Glutamatergic neuron (in vitro differentiated cells): ENCODE measurements at regions not wholly inside any gene's neighbourhood (a gene's known extent, or its start where the extent isn't known, plus 50 kb on each side); places are given as distances from the start of the nearest gene placed in this dataset.

Experiments
- DNase-seq: peaks from one replicate; pipeline ENCODE4 v3.0.0; 2022
- H3K27ac Mint-ChIP-seq: one replicate; pipeline ENCODE4 v1.8.0; 2020; ENCODE audit warnings: mild to moderate bottlenecking, mixed read lengths, inconsistent platforms; ENCODE audit not compliant: unreplicated experiment
- H3K27me3 Mint-ChIP-seq: one replicate; pipeline ENCODE4 v1.8.0; 2020; ENCODE audit warnings: mild to moderate bottlenecking, moderate library complexity, mixed read lengths, inconsistent platforms; ENCODE audit not compliant: unreplicated experiment
- H3K36me3 Mint-ChIP-seq: one replicate; pipeline ENCODE4 v1.8.0; 2020; ENCODE audit warnings: mild to moderate bottlenecking, mixed read lengths, inconsistent platforms; ENCODE audit not compliant: unreplicated experiment
- H3K4me1 Mint-ChIP-seq: one replicate; pipeline ENCODE4 v1.8.0; 2020; ENCODE audit warnings: mild to moderate bottlenecking, low read depth, mixed read lengths, inconsistent platforms; ENCODE audit not compliant: unreplicated experiment
- H3K4me3 Mint-ChIP-seq: one replicate; pipeline ENCODE4 v1.8.0; 2020; ENCODE audit warnings: mild to moderate bottlenecking, mixed read lengths, inconsistent platforms; ENCODE audit not compliant: unreplicated experiment
- H3K9me3 Mint-ChIP-seq: one replicate; pipeline ENCODE4 v1.8.0; 2020; ENCODE audit warnings: mild to moderate bottlenecking, moderate library complexity, mixed read lengths, inconsistent platforms; ENCODE audit not compliant: unreplicated experiment
- TF ChIP-seq, protein P1 (sequence below): fragments of 200-600 bp; sonication (generic); IDR thresholded peaks from one replicate; pipeline ENCODE4 v1.5.0; 2021; ENCODE audit not compliant: partially characterized antibody, unreplicated experiment

DNA sequence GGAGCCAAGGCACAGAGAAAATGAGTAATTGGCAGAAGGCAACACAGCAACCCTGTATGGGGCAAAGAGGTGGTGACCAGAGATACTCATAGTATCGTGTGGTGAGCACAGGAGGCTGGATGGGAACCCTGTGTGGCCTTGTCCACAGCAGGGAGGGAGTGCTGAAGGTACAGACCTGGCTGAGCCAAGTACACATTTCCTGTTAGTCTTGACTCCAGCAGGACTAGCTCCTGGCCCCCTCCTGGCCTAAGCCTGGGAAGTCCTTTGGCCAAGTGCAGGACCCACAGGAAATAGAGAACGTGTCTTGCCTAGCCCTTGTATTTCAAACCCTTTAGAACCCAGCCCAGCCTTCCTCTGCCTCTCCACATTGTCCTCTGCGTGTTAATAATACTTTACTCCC, 289.8 kb upstream of the PWP1 start:
- Mint-ChIP-seq H3K27me3 (no peaks in the 10 kb centered on the region), H3K27ac (no peak overlapping the region), H3K4me3 (no peak overlapping the region), H3K36me3 (no peaks in the 10 kb centered on the region), H3K4me1 (no peaks in the 10 kb centered on the region), H3K9me3 (no peaks in the 10 kb centered on the region)
- DNase-seq, result no peak
- TF ChIP-seq, protein P1, sequence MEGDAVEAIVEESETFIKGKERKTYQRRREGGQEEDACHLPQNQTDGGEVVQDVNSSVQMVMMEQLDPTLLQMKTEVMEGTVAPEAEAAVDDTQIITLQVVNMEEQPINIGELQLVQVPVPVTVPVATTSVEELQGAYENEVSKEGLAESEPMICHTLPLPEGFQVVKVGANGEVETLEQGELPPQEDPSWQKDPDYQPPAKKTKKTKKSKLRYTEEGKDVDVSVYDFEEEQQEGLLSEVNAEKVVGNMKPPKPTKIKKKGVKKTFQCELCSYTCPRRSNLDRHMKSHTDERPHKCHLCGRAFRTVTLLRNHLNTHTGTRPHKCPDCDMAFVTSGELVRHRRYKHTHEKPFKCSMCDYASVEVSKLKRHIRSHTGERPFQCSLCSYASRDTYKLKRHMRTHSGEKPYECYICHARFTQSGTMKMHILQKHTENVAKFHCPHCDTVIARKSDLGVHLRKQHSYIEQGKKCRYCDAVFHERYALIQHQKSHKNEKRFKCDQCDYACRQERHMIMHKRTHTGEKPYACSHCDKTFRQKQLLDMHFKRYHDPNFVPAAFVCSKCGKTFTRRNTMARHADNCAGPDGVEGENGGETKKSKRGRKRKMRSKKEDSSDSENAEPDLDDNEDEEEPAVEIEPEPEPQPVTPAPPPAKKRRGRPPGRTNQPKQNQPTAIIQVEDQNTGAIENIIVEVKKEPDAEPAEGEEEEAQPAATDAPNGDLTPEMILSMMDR, result no peak

DNA sequence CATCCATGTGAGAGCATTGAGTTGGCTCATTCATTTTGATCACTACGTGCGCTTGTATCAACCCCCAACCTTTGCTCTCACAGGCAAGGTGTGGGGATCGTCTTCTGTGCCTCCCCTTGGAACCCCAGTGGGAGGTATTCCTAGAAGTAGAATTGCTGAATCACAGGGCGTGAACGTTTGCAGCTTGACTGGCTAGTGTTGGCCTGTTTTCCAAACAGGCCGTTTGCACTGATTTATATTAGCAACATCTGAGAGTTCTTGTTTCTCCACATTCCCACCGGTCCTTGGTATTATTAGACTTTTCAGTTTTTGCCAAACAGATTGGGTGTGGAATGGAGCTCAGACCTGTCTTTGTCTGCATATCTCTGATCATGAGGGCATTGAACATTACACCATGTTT, 288.6 kb upstream of the PWP1 start:
- H3K4me3 Mint-ChIP-seq, result no peak overlapping the region
- H3K4me1 Mint-ChIP-seq, result no peaks in the 10 kb centered on the region
- H3K9me3 Mint-ChIP-seq, result no peaks in the 10 kb centered on the region
- no peaks in the 10 kb centered on the region for H3K36me3 Mint-ChIP-seq
- no peaks in the 10 kb centered on the region for H3K27me3 Mint-ChIP-seq
- no peak overlapping the region for H3K27ac Mint-ChIP-seq
- DNase-seq, result no peak
- TF ChIP-seq, protein P1, result no peak

DNA sequence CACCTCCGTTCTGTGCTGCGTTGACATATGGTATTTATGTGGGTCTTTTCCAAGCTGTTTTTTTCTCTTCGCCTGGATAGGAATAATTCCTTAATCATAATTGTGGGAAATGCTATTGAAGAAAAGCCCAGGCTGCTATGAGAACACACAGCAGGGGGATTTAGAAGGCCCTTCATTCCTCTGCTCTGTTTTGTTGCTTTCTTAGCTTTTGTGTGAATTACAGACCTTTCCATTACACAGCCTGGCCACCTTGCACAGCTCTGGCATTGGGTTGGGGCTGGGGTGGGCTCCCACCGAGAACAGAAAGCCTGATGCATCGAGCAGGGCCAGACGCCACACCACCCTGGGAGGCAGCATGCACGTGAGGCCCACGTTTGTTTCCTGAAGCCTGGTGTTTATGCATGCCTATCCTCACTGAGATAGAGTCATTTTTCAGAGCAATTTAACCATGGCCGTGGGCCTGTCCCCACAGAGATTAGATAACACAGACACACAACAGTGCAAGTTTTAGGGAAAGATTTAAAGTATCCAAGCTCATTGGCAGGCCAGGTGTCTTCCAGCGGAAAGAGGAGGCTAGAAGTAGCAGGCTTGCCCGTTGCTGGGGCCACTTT, 287.6 kb upstream of the PWP1 start:
- no peaks in the 10 kb centered on the region for H3K27me3 Mint-ChIP-seq
- no peaks in the 10 kb centered on the region for H3K4me1 Mint-ChIP-seq
- no peaks in the 10 kb centered on the region for H3K9me3 Mint-ChIP-seq
- no peak for DNase-seq
- no peak overlapping the region for H3K4me3 Mint-ChIP-seq
- no peaks in the 10 kb centered on the region for H3K36me3 Mint-ChIP-seq
- H3K27ac Mint-ChIP-seq, result no peak overlapping the region
- TF ChIP-seq, protein P1, result no peak

DNA sequence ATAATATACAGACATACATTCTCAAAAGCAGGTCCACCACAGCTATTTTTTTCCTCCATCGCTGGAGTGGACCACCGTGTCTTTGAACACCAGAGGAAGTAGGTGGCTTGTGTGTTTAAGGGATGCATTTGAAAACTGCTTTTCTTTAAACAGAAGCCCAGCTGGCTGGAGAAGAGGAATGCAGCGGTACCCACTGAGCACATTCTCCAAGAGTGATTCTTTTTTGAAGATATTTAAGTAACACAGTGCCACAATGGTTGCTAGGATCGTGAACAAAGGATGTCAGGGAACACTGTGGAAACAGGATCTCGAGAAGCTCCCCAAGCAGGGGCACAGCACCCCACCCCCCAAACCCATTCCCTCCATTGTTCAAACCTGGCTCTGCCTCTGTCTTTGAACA, 286.6 kb upstream of the PWP1 start:
- H3K4me3 Mint-ChIP-seq, result no peak overlapping the region
- H3K4me1 Mint-ChIP-seq, result no peaks in the 10 kb centered on the region
- TF ChIP-seq, protein P1, result no peak

DNA sequence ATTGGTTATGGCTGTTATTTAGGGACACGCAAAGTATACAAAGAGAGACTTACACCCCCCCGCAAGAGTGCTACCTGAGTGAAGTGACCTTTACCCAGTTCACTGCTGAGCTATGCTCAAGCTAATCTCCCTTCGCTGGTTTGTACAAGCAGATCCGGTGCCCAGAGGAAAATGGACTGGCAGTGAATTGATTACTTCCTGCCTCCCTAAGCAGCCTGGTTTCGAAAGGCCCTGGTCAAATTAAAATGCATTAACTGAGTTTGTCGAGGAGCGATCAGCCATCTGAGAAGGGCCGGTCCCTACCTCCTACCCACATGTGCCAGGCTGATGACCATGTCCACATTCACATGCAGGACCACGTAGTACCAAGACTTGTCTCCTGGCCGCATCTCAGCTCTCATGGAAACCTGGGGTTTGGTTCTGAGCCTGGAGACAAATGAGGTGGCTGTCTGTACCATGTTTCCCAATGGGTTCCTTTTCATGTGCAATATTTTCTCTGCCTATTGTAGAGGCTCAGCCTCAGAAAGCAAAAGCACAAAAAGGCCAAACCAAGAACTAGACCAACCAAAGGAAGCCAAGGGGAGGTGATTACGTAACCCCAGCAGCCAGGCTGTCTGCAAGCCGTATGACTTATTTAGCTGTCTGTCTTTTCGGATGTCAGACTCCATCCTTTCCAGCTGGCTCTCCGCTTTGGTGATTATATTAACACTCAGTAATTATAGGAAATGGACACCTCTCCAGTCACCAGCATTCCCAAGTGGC, 284.7 kb upstream of the PWP1 start:
- Mint-ChIP-seq H3K27me3 (peaks cover 3% of the 10 kb centered on the region), H3K4me1 (no peaks in the 10 kb centered on the region), H3K9me3 (no peaks in the 10 kb centered on the region), H3K27ac (no peak overlapping the region), H3K4me3 (no peak overlapping the region), H3K36me3 (no peaks in the 10 kb centered on the region)
- TF ChIP-seq, protein P1, result no peak
- DNase-seq, result no peak

More for the DNA sequence above, 286.6 kb upstream of the PWP1 start:
- Mint-ChIP-seq H3K27me3 (no peaks in the 10 kb centered on the region), H3K36me3 (no peaks in the 10 kb centered on the region), H3K27ac (no peak overlapping the region), H3K9me3 (no peaks in the 10 kb centered on the region)
- DNase-seq, result no peak
